ENCODE measurements at regions not wholly inside any gene's neighbourhood (a gene's known extent, or its start where the extent isn't known, plus 50 kb on each side); places are given as distances from the start of the nearest gene placed in this dataset.

GRCh38 chr20:59469267-59470252 lies 134.8 kb upstream of the PHACTR3 start:
- Histone ChIP-seq H3K4me1 (no peaks in the 10 kb centered on the region), H3K36me3 (no peaks in the 10 kb centered on the region), H3K27me3 (replicated peaks in 1 of 7) (peaks cover 0 to 12% (median 0%) of the 10 kb centered on the region in 7 donors), H3K9me3 (no peaks in the 10 kb centered on the region), H3K4me3 (no peak overlapping the region), H3K27ac (no peak overlapping the region)
- WGBS, 5 donors = 78 to 85% (median 82%) methylated on average over 31 to 34 of the region's 34 CpGs
- TF ChIP-seq CTCF (IDR thresholded peaks at IDR 0.05 in 8 of 11, conservative IDR thresholded peaks at IDR 0.05 in 3 of 11) = no peak
- no peak for TF ChIP-seq POLR2A (IDR thresholded peaks at IDR 0.05)
- TF ChIP-seq POLR2AphosphoS5 (IDR thresholded peaks at IDR 0.05) = no peak
- DNase-seq = peak; percentile 57
- intact Hi-C loops (cut with DNase I; ENCODE audit: low total_unique reads) = no loop called here

DNA sequence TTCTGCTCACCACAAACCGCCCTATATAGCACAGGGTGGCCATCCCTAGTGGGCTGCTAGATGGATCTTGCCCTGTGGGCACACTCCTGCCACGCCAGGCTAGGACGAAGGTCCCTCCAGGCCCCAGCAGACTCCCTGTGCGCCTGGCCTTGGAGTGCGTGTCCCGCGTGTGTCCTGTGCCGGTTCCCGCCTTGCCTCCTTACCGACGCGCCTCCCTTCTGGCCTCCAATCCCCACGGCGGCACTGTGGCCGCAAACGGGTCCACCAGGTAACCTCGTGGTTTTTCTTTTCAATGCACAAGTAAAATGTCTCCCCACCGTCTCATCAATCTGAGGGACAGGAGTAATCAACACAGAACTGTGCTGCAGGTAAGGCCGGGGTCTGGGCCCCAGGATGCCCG lies 133.8 kb upstream of the PHACTR3 start:
- intact Hi-C loops (cut with DNase I; ENCODE audit: low total_unique reads) = no loop called here
- TF ChIP-seq CTCF (IDR thresholded peaks at IDR 0.05 in 8 of 11, conservative IDR thresholded peaks at IDR 0.05 in 3 of 11) (no peak), POLR2AphosphoS5 (IDR thresholded peaks at IDR 0.05) (no peak), POLR2A (IDR thresholded peaks at IDR 0.05) (no peak)
- Histone ChIP-seq H3K27ac (no peak overlapping the region), H3K4me1 (no peaks in the 10 kb centered on the region), H3K4me3 (no peak overlapping the region), H3K27me3 (replicated peaks in 1 of 7) (peaks cover 0 to 12% (median 0%) of the 10 kb centered on the region in 7 donors), H3K36me3 (no peaks in the 10 kb centered on the region), H3K9me3 (no peaks in the 10 kb centered on the region)
- peak; percentile 43 for DNase-seq
- 89 to 95% (median 92%) methylated on average over 17 to 20 of the region's 20 CpGs for WGBS, 5 donors

DNA sequence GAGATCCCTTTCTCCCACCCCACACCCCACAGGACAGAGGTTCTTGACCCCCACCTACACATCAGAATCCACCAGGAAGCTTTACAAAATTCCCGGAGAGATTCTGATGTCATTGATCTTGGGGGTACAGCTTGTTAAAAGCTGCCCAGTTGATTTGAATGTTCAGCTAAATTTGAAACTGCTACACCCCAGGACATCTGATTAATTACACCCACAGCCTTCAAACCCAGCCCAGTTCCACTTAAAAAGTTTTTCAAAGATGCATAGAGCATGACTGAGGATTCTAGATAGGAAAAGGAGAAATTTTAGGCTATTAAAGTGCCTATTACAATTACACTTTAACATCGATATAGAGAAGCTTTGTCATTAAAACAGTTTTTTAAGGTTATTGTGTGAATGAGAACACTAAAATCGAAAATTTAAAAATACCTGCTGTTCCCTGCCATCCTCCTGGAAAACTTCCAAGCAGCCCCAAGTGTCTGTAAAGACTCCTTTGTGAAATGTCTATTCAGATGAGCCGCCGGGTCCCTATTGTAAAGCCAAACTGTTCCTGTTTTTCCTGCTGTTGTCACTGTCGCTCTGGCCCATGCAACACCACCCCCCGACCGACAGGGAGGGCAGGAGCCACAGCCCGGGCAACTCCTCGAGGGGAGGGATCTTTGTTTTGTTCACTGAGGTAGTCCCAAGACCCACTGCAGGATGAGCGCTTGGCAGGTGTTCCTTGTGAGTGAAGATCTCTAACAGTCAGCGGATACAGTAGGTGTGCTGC lies 132.5 kb upstream of the PHACTR3 start:
- no peak for TF ChIP-seq POLR2AphosphoS5 (IDR thresholded peaks at IDR 0.05)
- no peak for TF ChIP-seq CTCF (IDR thresholded peaks at IDR 0.05 in 8 of 11, conservative IDR thresholded peaks at IDR 0.05 in 3 of 11)
- TF ChIP-seq POLR2A (IDR thresholded peaks at IDR 0.05) = no peak
- DNase-seq = peak; percentile 31

DNA sequence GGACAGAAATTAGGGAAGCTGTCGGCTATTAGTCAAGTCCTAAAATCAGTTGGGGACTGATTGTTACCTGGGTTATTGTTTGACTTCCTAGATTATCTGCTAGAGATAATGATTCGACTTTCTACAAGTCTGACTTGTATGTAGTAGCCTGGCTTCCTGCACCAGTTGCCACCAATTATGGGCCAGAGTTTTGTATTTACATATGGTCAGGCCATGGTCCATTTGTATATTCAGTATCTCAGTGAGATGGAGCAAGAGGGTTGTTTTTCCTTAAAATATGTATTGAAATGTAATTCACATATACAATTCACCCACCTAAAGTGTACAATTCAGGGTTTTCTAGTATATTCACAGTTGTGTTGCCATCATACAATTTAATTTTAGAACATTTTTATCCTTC lies 130.6 kb upstream of the PHACTR3 start:
- H3K27me3 ChIP-seq (replicated peaks in 1 of 7) = peaks cover 0 to 12% (median 0%) of the 10 kb centered on the region in 7 donors
- intact Hi-C loops (cut with DNase I; ENCODE audit: low total_unique reads) = no loop called here
- WGBS, 5 donors = 69 to 88% (median 75%) methylated on average over 2 of the region's 2 CpGs
- H3K27ac ChIP-seq = no peak overlapping the region
- H3K4me3 ChIP-seq = no peak overlapping the region
- no peaks in the 10 kb centered on the region for H3K36me3 ChIP-seq
- no peaks in the 10 kb centered on the region for H3K9me3 ChIP-seq
- DNase-seq = no peak
- TF ChIP-seq POLR2AphosphoS5 (IDR thresholded peaks at IDR 0.05) = no peak
- no peak for TF ChIP-seq POLR2A (IDR thresholded peaks at IDR 0.05)
- no peak for TF ChIP-seq CTCF (IDR thresholded peaks at IDR 0.05 in 8 of 11, conservative IDR thresholded peaks at IDR 0.05 in 3 of 11)
- no peaks in the 10 kb centered on the region for H3K4me1 ChIP-seq

More for the DNA sequence above, 132.5 kb upstream of the PHACTR3 start:
- H3K9me3 ChIP-seq = no peaks in the 10 kb centered on the region
- H3K27ac ChIP-seq = no peak overlapping the region
- WGBS, 5 donors = 57 to 70% (median 62%) methylated on average over 12 of the region's 12 CpGs
- no peaks in the 10 kb centered on the region for H3K4me1 ChIP-seq
- no peak overlapping the region for H3K4me3 ChIP-seq
- intact Hi-C loops (cut with DNase I; ENCODE audit: low total_unique reads) = no loop called here
- H3K36me3 ChIP-seq = no peaks in the 10 kb centered on the region
- peaks cover 0 to 12% (median 0%) of the 10 kb centered on the region in 7 donors for H3K27me3 ChIP-seq (replicated peaks in 1 of 7)
